ENCODE measurements at regions not wholly inside any gene's neighbourhood (a gene's known extent, or its start where the extent isn't known, plus 50 kb on each side); places are given as distances from the start of the nearest gene placed in this dataset.

- peak; percentile 66 for TF ChIP-seq CTCF (conservative IDR thresholded peaks at IDR 0.05; ENCODE audit: low read depth, low read length)
- peak; percentile 77 for DNase-seq (ENCODE audit: low read depth)
These were observed 145.7 kb upstream of the DAB2 start for GRCh38 chr5:39570403-39571027.

GRCh38 chr5:39569857-39570256 is 145.1 kb upstream of the DAB2 start:
- no peak for DNase-seq (ENCODE audit: low read depth)
- TF ChIP-seq CTCF (conservative IDR thresholded peaks at IDR 0.05; ENCODE audit: low read depth, low read length), result no peak
- H3K4me3 ChIP-seq (ENCODE audit: low read depth, low read length), result no peak overlapping the region

More at GRCh38 chr5:39570403-39571027, 145.7 kb upstream of the DAB2 start:
- no peak overlapping the region for H3K4me3 ChIP-seq (ENCODE audit: low read depth, low read length)

- no peak overlapping the region for H3K4me3 ChIP-seq (ENCODE audit: low read depth, low read length)
- no peak for TF ChIP-seq CTCF (conservative IDR thresholded peaks at IDR 0.05; ENCODE audit: low read depth, low read length)
- DNase-seq (ENCODE audit: low read depth), result no peak
These were observed 142.1 kb upstream of the DAB2 start for GRCh38 chr5:39566891-39567290.

- H3K4me3 ChIP-seq (ENCODE audit: low read depth, low read length), result no peak overlapping the region
- no peak for TF ChIP-seq CTCF (conservative IDR thresholded peaks at IDR 0.05; ENCODE audit: low read depth, low read length)
- no peak for DNase-seq (ENCODE audit: low read depth)
These were observed 141.2 kb upstream of the DAB2 start for GRCh38 chr5:39566029-39566428.

- DNase-seq (ENCODE audit: low read depth), result no peak
- no peak overlapping the region for H3K4me3 ChIP-seq (ENCODE audit: low read depth, low read length)
- no peak for TF ChIP-seq CTCF (conservative IDR thresholded peaks at IDR 0.05; ENCODE audit: low read depth, low read length)
These were observed 136.6 kb upstream of the DAB2 start for GRCh38 chr5:39561421-39561820.

GRCh38 chr5:39560726-39561125 is 135.9 kb upstream of the DAB2 start:
- TF ChIP-seq CTCF (conservative IDR thresholded peaks at IDR 0.05; ENCODE audit: low read depth, low read length), result no peak
- DNase-seq (ENCODE audit: low read depth), result no peak
- H3K4me3 ChIP-seq (ENCODE audit: low read depth, low read length), result no peak overlapping the region

- no peak overlapping the region for H3K4me3 ChIP-seq (ENCODE audit: low read depth, low read length)
- no peak for DNase-seq (ENCODE audit: low read depth)
- TF ChIP-seq CTCF (conservative IDR thresholded peaks at IDR 0.05; ENCODE audit: low read depth, low read length), result no peak
These were observed 135.1 kb upstream of the DAB2 start for GRCh38 chr5:39559923-39560322.

All from choroid plexus epithelial cell (primary cell).